Loucy (cell line): ENCODE measurements at regions not wholly inside any gene's neighbourhood (a gene's known extent, or its start where the extent isn't known, plus 50 kb on each side); places are given as distances from the start of the nearest gene placed in this dataset.

ENCODE experiments used
- EZH2phosphoT487 ChIP-seq: fragments of 200-600 bp; IDR thresholded peaks from 2 replicates; pipeline ENCODE4 v1.6.1; 2018; ENCODE audit warnings: antibody characterized with exemption, mild to moderate bottlenecking, moderate library complexity, borderline replicate concordance
- TF ChIP-seq, protein P1 (sequence below): fragments of 200-600 bp; sonication (generic); conservative IDR thresholded peaks from 2 replicates; pipeline ENCODE4 v1.5.1; 2014; ENCODE audit warnings: mild to moderate bottlenecking, antibody characterized with exemption, low read length

DNA sequence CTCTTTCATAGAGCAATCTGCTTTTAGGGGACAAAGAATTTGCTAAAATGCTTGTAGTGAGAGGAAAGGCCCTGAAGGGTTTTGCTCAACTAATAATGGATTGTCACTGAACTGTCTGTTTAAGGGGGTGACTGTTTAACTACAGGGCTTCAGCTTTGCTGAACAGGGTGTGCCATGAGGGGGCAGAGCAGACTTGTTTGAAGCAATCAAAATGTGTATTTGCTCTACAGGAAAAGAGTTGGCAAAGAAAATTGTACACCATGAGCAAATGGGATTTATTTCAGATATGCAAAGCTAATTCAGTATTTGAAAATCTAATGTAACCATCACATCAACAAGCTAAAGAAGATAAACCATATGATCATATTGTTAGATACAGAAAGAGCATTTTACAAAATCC, 154.3 kb downstream of the GABRG2 start:
- TF ChIP-seq, protein P1, sequence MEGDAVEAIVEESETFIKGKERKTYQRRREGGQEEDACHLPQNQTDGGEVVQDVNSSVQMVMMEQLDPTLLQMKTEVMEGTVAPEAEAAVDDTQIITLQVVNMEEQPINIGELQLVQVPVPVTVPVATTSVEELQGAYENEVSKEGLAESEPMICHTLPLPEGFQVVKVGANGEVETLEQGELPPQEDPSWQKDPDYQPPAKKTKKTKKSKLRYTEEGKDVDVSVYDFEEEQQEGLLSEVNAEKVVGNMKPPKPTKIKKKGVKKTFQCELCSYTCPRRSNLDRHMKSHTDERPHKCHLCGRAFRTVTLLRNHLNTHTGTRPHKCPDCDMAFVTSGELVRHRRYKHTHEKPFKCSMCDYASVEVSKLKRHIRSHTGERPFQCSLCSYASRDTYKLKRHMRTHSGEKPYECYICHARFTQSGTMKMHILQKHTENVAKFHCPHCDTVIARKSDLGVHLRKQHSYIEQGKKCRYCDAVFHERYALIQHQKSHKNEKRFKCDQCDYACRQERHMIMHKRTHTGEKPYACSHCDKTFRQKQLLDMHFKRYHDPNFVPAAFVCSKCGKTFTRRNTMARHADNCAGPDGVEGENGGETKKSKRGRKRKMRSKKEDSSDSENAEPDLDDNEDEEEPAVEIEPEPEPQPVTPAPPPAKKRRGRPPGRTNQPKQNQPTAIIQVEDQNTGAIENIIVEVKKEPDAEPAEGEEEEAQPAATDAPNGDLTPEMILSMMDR = no peak
- no peak for TF ChIP-seq EZH2phosphoT487
